ENCODE measurements at regions not wholly inside any gene's neighbourhood (a gene's known extent, or its start where the extent isn't known, plus 50 kb on each side); places are given as distances from the start of the nearest gene placed in this dataset.

- intact Hi-C loops (cut with micrococcal nuclease), result no loop called here
- DNase-seq, result peak; percentile 63
- Histone ChIP-seq H2AFZ (ENCODE audit: low read length) (no peak overlapping the region), H3K27ac (ENCODE audit: low read length) (no peak overlapping the region), H3K4me2 (ENCODE audit: low read length) (no peak overlapping the region), H3K9ac (ENCODE audit: low read length) (no peak overlapping the region), H3K4me3 (ENCODE audit: low read length) (no peak overlapping the region), H3K27me3 (ENCODE audit: low read length) (no peaks in the 10 kb centered on the region), H3K79me2 (ENCODE audit: low read length) (no peaks in the 10 kb centered on the region), H3K9me3 (ENCODE audit: low read length) (no peaks in the 10 kb centered on the region), H3F3A (ENCODE audit: low read length, unreplicated experiment) (no peaks in the 10 kb centered on the region), H3K4me1 (ENCODE audit: insufficient read depth, low read length) (no peaks in the 10 kb centered on the region), H4K20me1 (ENCODE audit: low read length) (no peaks in the 10 kb centered on the region), H3K9me2 (replicated peaks; ENCODE audit: low read length) (no peaks in the 10 kb centered on the region), H3K36me3 (ENCODE audit: low read depth, low read length) (no peaks in the 10 kb centered on the region)
- peak; percentile 35; the same call in 1 of the 2 replicates for ATAC-seq
- ChIA-PET POLR2A (ENCODE audit: unreplicated experiment) (no interaction called here), CTCF (no interaction called here)
- no TSS peak for BruUV-seq (replicated peaks)
- no peak for TF ChIP-seq EZH2phosphoT487 (IDR thresholded peaks at IDR 0.05; ENCODE audit: borderline replicate concordance, low read length)
These were observed 516.6 kb downstream of the PPARGC1A start for GRCh38 chr4:23373261-23373660.

- ChIA-PET CTCF (no interaction called here), POLR2A (ENCODE audit: unreplicated experiment) (no interaction called here)
- H3K4me2 ChIP-seq (ENCODE audit: low read length), result no peak overlapping the region
- no peaks in the 10 kb centered on the region for H3K9me2 ChIP-seq (replicated peaks; ENCODE audit: low read length)
- H3K4me1 ChIP-seq (ENCODE audit: insufficient read depth, low read length), result no peaks in the 10 kb centered on the region
- H3K36me3 ChIP-seq (ENCODE audit: low read depth, low read length), result no peaks in the 10 kb centered on the region
- no peak overlapping the region for H3K9ac ChIP-seq (ENCODE audit: low read length)
- intact Hi-C loops (cut with micrococcal nuclease), result no loop called here
- DNase-seq, result no peak
- H2AFZ ChIP-seq (ENCODE audit: low read length), result no peak overlapping the region
- no TSS peak for BruUV-seq (replicated peaks)
- H3K9me3 ChIP-seq (ENCODE audit: low read length), result no peaks in the 10 kb centered on the region
- no peak overlapping the region for H3K4me3 ChIP-seq (ENCODE audit: low read length)
- no peaks in the 10 kb centered on the region for H3K27me3 ChIP-seq (ENCODE audit: low read length)
- H3K79me2 ChIP-seq (ENCODE audit: low read length), result no peaks in the 10 kb centered on the region
- H3F3A ChIP-seq (ENCODE audit: low read length, unreplicated experiment), result no peaks in the 10 kb centered on the region
- no peak for ATAC-seq
- no peaks in the 10 kb centered on the region for H4K20me1 ChIP-seq (ENCODE audit: low read length)
- H3K27ac ChIP-seq (ENCODE audit: low read length), result no peak overlapping the region
- TF ChIP-seq CTCF (conservative IDR thresholded peaks at IDR 0.05; ENCODE audit: low read depth, low read length), result no peak
- TF ChIP-seq EZH2phosphoT487 (IDR thresholded peaks at IDR 0.05; ENCODE audit: borderline replicate concordance, low read length), result no peak
- TF ChIP-seq EZH2 (IDR thresholded peaks at IDR 0.05; ENCODE audit: low read length, unreplicated experiment), result no peak
These were observed 518.3 kb downstream of the PPARGC1A start for GRCh38 chr4:23371533-23371932.

GRCh38 chr4:23369331-23369730, 520.5 kb downstream of the PPARGC1A start:
- no TSS peak for BruUV-seq (replicated peaks)
- TF ChIP-seq EZH2phosphoT487 (IDR thresholded peaks at IDR 0.05; ENCODE audit: borderline replicate concordance, low read length) (no peak), CTCF (conservative IDR thresholded peaks at IDR 0.05; ENCODE audit: low read depth, low read length) (no peak), EZH2 (IDR thresholded peaks at IDR 0.05; ENCODE audit: low read length, unreplicated experiment) (no peak)
- Histone ChIP-seq H3K9me3 (ENCODE audit: low read length) (no peaks in the 10 kb centered on the region), H3F3A (ENCODE audit: low read length, unreplicated experiment) (no peaks in the 10 kb centered on the region), H3K9ac (ENCODE audit: low read length) (no peak overlapping the region), H3K27me3 (ENCODE audit: low read length) (no peaks in the 10 kb centered on the region), H4K20me1 (ENCODE audit: low read length) (no peaks in the 10 kb centered on the region), H3K4me1 (ENCODE audit: insufficient read depth, low read length) (no peaks in the 10 kb centered on the region), H3K27ac (ENCODE audit: low read length) (no peak overlapping the region), H3K4me2 (ENCODE audit: low read length) (no peak overlapping the region), H3K4me3 (ENCODE audit: low read length) (no peak overlapping the region), H3K36me3 (ENCODE audit: low read depth, low read length) (no peaks in the 10 kb centered on the region), H3K79me2 (ENCODE audit: low read length) (no peaks in the 10 kb centered on the region), H2AFZ (ENCODE audit: low read length) (no peak overlapping the region), H3K9me2 (replicated peaks; ENCODE audit: low read length) (no peaks in the 10 kb centered on the region)
- DNase-seq, result no peak
- POLR2A ChIA-PET (ENCODE audit: unreplicated experiment), result interaction anchor here (0.6 kb wide), 1 partner anchor 596 kb away, joined by 3 read pairs; no protein-coding TSS in a partner anchor
- intact Hi-C loops (cut with micrococcal nuclease), result no loop called here
- no peak for ATAC-seq
- CTCF ChIA-PET, result interaction anchor here (0.6 kb wide), 1 partner anchor 9 kb away, joined by 3 read pairs; no protein-coding TSS in a partner anchor

All from PC-3 (cell line).